Fibroblast of pulmonary artery (primary cell): ENCODE measurements at regions not wholly inside any gene's neighbourhood (a gene's known extent, or its start where the extent isn't known, plus 50 kb on each side); places are given as distances from the start of the nearest gene placed in this dataset.
"Not testable (repeated sequence)": the region's sequence is repeated elsewhere in the genome, so short reads cannot be mapped to it uniquely, and the experiment has no call there.

ENCODE experiments used
- DNase-seq: peaks from one replicate; pipeline ENCODE4 v3.0.0-alpha.2; 2010; ENCODE audit warnings: low read depth
- H3K4me3 ChIP-seq: replicated peaks from 2 replicates; pipeline ENCODE4 v1.5.1; 2011; ENCODE audit warnings: low read depth, mild to moderate bottlenecking, control low read depth, low read length, moderate library complexity
- TF ChIP-seq, protein P1 (sequence below): IDR thresholded peaks from 2 replicates; pipeline ENCODE4 v1.5.1; 2011; ENCODE audit warnings: mild to moderate bottlenecking, control low read depth, low read length, inconsistent platforms; ENCODE audit errors: missing control alignments

DNA sequence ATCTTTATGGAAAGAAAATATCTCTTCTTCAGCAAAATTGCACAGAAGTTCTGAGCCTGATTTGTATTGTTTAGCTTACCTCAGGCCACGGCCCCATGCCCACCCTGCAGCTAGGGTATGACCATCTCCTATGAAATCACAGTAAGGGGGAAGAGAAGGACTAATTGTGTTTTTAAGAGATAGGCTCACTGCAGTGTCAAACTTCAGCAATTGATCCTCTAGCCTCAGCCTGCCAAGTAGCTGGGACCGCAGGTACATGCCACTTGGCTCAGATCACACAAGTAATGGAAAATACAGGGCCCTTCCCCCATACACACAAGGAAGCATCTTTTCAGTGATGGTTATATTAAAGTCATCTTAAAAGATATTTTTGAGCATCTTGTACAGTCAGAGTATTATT, 60.0 kb downstream of the DMAC1 start:
- TF ChIP-seq, protein P1, sequence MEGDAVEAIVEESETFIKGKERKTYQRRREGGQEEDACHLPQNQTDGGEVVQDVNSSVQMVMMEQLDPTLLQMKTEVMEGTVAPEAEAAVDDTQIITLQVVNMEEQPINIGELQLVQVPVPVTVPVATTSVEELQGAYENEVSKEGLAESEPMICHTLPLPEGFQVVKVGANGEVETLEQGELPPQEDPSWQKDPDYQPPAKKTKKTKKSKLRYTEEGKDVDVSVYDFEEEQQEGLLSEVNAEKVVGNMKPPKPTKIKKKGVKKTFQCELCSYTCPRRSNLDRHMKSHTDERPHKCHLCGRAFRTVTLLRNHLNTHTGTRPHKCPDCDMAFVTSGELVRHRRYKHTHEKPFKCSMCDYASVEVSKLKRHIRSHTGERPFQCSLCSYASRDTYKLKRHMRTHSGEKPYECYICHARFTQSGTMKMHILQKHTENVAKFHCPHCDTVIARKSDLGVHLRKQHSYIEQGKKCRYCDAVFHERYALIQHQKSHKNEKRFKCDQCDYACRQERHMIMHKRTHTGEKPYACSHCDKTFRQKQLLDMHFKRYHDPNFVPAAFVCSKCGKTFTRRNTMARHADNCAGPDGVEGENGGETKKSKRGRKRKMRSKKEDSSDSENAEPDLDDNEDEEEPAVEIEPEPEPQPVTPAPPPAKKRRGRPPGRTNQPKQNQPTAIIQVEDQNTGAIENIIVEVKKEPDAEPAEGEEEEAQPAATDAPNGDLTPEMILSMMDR: no peak
- DNase-seq: no peak
- H3K4me3 ChIP-seq: no peak overlapping the region

DNA sequence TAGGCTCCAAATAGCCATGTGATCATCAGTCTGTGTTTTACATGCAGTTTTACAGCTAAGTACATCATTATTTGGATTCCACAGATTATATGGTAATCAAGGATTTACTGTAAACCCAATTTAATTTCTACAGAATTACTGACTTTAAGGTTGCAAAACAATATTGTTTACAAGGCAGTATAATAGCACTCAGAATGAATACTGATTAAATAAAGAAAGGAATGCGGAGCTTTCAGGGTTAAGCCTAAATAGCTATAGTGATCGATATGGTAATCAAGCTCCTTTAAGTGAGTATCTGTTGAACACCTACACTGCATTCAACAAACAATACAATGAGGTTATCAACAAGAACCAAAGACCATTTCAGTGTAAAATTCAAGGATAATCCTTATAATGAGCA, 64.3 kb downstream of the DMAC1 start:
- TF ChIP-seq, protein P1: no peak
- no peak for DNase-seq
- H3K4me3 ChIP-seq: no peak overlapping the region

DNA sequence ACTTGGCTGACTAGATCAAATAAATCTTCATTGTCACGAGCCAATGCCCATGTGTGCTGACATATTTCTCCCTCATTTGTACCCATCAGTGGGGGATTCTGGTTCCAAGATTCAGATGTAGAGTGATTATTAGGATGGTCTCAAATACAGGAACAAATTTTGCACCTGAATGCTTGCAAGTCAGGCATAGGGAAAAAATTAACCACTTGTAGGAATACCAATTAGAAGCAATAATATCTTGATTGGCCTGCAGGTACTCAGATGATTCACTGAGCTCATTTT, 69.5 kb downstream of the DMAC1 start:
- TF ChIP-seq, protein P1: no peak
- DNase-seq: no peak
- no peak overlapping the region for H3K4me3 ChIP-seq

DNA sequence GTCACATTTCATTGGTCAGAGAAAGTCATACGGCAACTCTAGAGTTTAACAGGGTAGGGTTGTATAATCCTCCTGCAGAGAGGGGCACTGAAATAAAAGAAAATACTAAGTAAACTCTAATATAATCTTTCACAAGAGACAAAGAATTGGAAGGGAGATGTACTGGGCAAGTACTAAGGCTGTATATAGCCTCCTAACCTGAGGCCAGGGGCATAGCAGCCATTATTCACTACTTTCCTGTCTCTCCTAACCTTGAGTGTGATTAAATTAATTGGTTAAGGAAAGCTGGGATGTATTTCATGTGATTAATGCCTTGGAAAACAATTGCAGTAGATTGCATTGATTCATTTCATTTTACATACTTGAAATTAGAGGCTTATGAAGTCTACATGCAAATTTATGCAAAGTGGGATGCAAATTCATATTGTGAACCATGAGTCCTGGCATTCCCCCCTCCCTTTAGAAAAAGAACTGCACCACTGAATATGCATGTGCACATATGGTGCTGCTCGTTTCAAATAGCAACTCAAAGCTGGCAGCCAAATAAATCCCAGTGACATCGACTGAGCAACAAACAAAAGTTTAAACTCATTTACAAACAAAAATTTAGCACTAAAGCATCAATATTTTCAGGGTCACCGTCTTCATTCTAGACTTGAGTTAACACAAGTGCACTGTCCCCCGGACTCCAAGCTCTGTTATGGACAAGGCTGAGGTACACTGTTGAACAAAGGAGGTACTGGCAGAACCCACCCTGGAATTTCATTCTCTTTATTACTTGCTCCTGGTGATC, 70.0 kb downstream of the DMAC1 start:
- TF ChIP-seq, protein P1: no peak
- DNase-seq: no peak
- no peak overlapping the region for H3K4me3 ChIP-seq

DNA sequence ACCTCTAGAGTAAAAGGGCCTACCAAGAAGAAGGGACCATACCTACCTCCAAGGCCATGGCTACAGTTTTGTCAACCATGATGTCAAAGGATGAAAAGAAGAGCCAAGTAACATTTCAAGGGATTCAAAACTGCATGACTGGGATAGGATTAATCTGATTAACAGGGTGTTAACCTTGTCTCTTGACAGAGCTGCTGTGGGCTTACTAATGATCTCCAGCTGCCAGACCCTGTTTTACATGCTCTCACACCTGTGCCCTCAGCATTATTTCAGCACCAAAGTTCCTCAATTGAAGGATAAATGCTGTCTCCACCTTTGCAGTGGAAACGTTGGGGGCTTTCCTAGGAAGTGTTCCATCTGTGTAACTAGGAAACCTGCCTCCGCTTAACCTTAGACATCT, 78.3 kb downstream of the DMAC1 start:
- TF ChIP-seq, protein P1: no peak
- no peak overlapping the region for H3K4me3 ChIP-seq
- DNase-seq: no peak

DNA sequence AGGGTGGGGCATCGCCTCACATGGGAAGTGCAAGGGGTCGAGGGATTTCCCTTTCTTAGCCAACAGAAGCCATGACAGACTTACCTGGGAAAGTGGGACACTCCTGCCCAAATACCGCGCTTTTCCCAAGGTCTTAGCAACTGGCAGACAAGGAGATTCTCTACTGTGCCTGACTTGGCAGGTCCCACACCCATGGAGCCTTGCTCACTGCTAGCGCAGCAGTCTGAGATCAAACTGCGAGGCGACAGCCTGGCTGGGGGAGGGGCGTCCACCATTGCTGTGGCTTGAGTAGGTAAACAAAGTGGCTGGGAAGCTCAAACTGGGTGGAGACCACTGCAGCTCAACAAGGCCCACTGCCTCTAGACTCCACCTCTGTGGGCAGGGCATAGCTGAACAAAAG, 86.5 kb downstream of the DMAC1 start:
- H3K4me3 ChIP-seq, DNase-seq: not testable (repeated sequence)

DNA sequence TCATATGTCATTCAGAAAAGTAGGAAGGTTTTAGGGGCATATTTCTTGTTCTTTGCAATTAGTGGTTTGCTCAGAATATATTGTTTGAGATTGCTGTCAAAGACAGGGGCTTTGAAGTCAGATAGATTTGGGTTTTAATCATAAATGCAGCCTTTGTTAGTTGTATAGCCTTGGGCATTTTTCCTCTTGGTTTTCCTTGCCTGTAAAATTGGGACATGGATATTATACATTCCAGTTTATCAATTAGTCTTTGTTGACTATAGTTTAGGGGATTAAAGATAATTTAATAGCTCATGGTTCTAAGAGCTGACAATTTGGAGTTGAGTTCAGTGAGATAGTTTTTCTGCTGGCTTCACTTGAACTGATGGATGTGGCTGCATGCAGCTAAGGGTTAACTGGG, 88.9 kb downstream of the DMAC1 start:
- no peak for DNase-seq
- TF ChIP-seq, protein P1: no peak
- no peak overlapping the region for H3K4me3 ChIP-seq
